Omental fat pad (tissue), 3 donors: ENCODE measurements at regions not wholly inside any gene's neighbourhood (a gene's known extent, or its start where the extent isn't known, plus 50 kb on each side); places are given as distances from the start of the nearest gene placed in this dataset. TPM values are rescaled to one million over a fixed set of nuclear protein-coding genes. Genes with fewer than 3 reads are reported as not detected.

ENCODE experiments used
- ATAC-seq: fragments of 150-250 bp; one replicate; pipeline ENCODE4 v1.9.1; 2016; ENCODE audit warnings: mild to moderate bottlenecking, moderate library complexity; ENCODE audit not compliant: low FRiP score
- DNase-seq: peaks from one replicate; pipeline ENCODE4 v3.0.0-alpha.2; 2019; ENCODE audit warnings: low spot score
- CTCF ChIP-seq, 3 donors: fragments of 450-650 bp; IDR thresholded peaks; one replicate each; pipeline ENCODE4 v1.5.1; 2016 to 2017; ENCODE audit warnings: antibody characterized with exemption in 3 of 3, mild to moderate bottlenecking in 3 of 3, moderate library complexity in 2 of 3
- small RNA-seq: library from RNA; depleted of rRNA; stranded (forward); fragments of <200 nt; gene quantifications from one replicate; pipeline ENCODE3, GENCODE V24; 2016

- ATAC-seq (no peak), DNase-seq (no peak)
- TF ChIP-seq CTCF (IDR thresholded peaks at IDR 0.05): no peak
Measured at GRCh38 chr12:29088611-29089219, 60.4 kb upstream of the FAR2 start.

Small RNAs in the stretch of these regions (small RNA-seq; reads per million reads assigned to genes)
- not detected for gene AC024255.1
